ENCODE measurements at regions not wholly inside any gene's neighbourhood (a gene's known extent, or its start where the extent isn't known, plus 50 kb on each side); places are given as distances from the start of the nearest gene placed in this dataset.

- no TSS peak for BruUV-seq (replicated peaks)
- ChIA-PET CTCF (interaction anchor here (0.9 kb wide), 1 partner anchor 11 kb away, joined by 3 read pairs; no protein-coding TSS in a partner anchor), POLR2A (no interaction called here)
- Mint-ChIP-seq H3K27me3 (ENCODE audit: insufficient read depth, unreplicated experiment) (peaks cover 49% of the 10 kb centered on the region), H3K4me1 (ENCODE audit: insufficient read depth, unreplicated experiment) (no peaks in the 10 kb centered on the region), H3K27ac (ENCODE audit: low read depth, unreplicated experiment) (no peak overlapping the region), H3K36me3 (ENCODE audit: insufficient read depth, unreplicated experiment) (no peaks in the 10 kb centered on the region), H3K9me3 (ENCODE audit: unreplicated experiment) (no peaks in the 10 kb centered on the region), H3K4me3 (ENCODE audit: unreplicated experiment) (no peak overlapping the region)
- DNase-seq (ENCODE audit: unreplicated experiment), result no peak
- TF ChIP-seq, protein P1, sequence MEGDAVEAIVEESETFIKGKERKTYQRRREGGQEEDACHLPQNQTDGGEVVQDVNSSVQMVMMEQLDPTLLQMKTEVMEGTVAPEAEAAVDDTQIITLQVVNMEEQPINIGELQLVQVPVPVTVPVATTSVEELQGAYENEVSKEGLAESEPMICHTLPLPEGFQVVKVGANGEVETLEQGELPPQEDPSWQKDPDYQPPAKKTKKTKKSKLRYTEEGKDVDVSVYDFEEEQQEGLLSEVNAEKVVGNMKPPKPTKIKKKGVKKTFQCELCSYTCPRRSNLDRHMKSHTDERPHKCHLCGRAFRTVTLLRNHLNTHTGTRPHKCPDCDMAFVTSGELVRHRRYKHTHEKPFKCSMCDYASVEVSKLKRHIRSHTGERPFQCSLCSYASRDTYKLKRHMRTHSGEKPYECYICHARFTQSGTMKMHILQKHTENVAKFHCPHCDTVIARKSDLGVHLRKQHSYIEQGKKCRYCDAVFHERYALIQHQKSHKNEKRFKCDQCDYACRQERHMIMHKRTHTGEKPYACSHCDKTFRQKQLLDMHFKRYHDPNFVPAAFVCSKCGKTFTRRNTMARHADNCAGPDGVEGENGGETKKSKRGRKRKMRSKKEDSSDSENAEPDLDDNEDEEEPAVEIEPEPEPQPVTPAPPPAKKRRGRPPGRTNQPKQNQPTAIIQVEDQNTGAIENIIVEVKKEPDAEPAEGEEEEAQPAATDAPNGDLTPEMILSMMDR (IDR thresholded peaks at IDR 0.05; ENCODE audit: unreplicated experiment), result no peak
- intact Hi-C loops (cut with micrococcal nuclease), result no loop called here
Measured at GRCh38 chr2:26530696-26531095, 52.8 kb upstream of the OTOF start.

DNA sequence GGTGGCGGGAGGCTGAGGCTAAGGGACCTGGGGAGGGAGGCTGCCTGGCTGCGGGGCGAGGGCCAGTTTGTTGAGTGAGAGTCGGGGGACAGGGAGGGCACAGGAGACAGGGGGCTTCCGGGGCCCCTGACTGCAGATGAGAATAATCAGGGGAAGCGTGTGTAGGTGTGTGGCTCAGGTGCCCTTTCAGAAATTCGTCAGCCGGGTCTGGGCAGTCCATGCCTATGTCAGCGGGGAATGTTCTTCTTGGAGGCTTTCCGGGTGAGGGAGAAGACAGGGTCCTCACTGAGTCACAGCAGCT is 52.3 kb upstream of the OTOF start:
- BruUV-seq (replicated peaks), result no TSS peak
- Mint-ChIP-seq H3K27me3 (ENCODE audit: insufficient read depth, unreplicated experiment) (peaks cover 49% of the 10 kb centered on the region), H3K36me3 (ENCODE audit: insufficient read depth, unreplicated experiment) (no peaks in the 10 kb centered on the region), H3K4me1 (ENCODE audit: insufficient read depth, unreplicated experiment) (no peaks in the 10 kb centered on the region), H3K27ac (ENCODE audit: low read depth, unreplicated experiment) (no peak overlapping the region), H3K9me3 (ENCODE audit: unreplicated experiment) (no peaks in the 10 kb centered on the region), H3K4me3 (ENCODE audit: unreplicated experiment) (no peak overlapping the region)
- ChIA-PET CTCF (no interaction called here), POLR2A (no interaction called here)
- DNase-seq (ENCODE audit: unreplicated experiment), result no peak
- intact Hi-C loops (cut with micrococcal nuclease), result no loop called here
- TF ChIP-seq, protein P1 (IDR thresholded peaks at IDR 0.05; ENCODE audit: unreplicated experiment), result no peak

DNA sequence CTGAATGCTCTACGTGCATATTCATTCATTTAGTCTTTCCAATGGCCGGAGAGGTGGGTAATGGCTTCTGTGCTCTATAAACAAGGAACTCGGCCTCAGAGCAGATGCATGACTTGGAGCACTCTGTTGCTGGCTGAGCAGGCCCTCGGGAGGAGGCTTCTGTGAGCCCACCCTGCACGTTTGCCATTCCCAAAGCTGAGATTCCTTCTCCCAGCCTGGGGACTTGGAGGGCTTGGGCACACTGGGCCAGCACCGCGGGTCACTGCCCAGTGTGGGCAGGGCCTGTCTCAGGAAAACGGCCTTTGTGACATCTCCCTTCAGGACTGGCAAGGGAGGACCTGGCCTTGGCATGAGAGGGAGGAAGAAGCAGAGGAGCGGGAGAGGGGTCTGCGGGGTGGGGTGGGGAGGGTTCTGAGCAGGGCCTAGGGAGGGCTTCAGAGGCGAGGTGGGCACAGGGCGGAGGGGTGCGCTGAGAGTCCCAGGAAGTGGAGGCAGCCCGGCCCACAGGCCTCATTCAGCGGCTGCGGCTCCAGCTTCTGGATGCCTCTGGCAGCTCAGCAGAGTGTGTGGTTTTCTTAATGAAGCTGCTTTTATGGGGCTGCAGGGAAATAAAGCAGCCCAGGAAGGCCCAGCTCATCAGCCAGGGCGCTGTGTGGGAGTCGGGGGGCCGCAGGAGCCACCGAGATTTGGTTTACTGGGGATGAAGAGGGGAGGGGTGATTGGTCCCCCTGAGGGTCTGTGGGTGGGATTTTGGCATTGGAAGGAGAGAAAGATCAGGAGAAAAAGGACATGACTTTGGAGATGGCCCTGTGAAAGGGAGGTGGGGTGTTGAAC is 51.7 kb upstream of the OTOF start:
- Mint-ChIP-seq H3K4me3 (ENCODE audit: unreplicated experiment) (no peak overlapping the region), H3K4me1 (ENCODE audit: insufficient read depth, unreplicated experiment) (no peaks in the 10 kb centered on the region), H3K9me3 (ENCODE audit: unreplicated experiment) (no peaks in the 10 kb centered on the region), H3K27me3 (ENCODE audit: insufficient read depth, unreplicated experiment) (peaks cover 48% of the 10 kb centered on the region), H3K36me3 (ENCODE audit: insufficient read depth, unreplicated experiment) (no peaks in the 10 kb centered on the region), H3K27ac (ENCODE audit: low read depth, unreplicated experiment) (no peak overlapping the region)
- intact Hi-C loops (cut with micrococcal nuclease), result no loop called here
- BruUV-seq (replicated peaks), result no TSS peak
- no peak for DNase-seq (ENCODE audit: unreplicated experiment)
- TF ChIP-seq, protein P1 (IDR thresholded peaks at IDR 0.05; ENCODE audit: unreplicated experiment), result no peak
- ChIA-PET POLR2A (no interaction called here), CTCF (no interaction called here)

DNA sequence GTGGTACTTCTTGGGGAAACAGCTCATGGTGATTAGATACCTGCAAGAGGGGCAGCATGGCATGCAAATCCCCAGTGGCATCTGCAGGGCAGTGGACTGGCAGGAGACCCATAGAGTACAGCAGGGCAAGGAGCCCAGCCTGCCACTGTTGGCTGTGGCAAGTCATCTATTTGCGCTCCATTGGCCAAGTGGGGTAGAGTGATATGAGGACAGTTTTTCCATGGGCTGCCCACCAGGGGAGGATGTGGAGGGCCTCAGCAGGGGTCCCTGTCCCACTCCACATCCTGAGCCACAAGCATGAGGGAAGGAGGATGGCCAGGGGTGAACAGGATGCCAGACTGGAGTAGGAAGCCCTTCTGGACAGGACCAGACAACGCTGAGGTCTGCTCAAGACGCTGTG is 50.9 kb upstream of the OTOF start:
- Mint-ChIP-seq H3K27ac (ENCODE audit: low read depth, unreplicated experiment) (no peak overlapping the region), H3K9me3 (ENCODE audit: unreplicated experiment) (no peaks in the 10 kb centered on the region), H3K27me3 (ENCODE audit: insufficient read depth, unreplicated experiment) (peaks cover 41% of the 10 kb centered on the region), H3K4me3 (ENCODE audit: unreplicated experiment) (no peak overlapping the region), H3K4me1 (ENCODE audit: insufficient read depth, unreplicated experiment) (no peaks in the 10 kb centered on the region), H3K36me3 (ENCODE audit: insufficient read depth, unreplicated experiment) (no peaks in the 10 kb centered on the region)
- DNase-seq (ENCODE audit: unreplicated experiment), result no peak
- no TSS peak for BruUV-seq (replicated peaks)
- intact Hi-C loops (cut with micrococcal nuclease), result no loop called here
- CTCF ChIA-PET, result interaction anchor here (1.2 kb wide), 1 partner anchor 31 kb away, joined by 5 read pairs; no protein-coding TSS in a partner anchor
- POLR2A ChIA-PET, result no interaction called here
- TF ChIP-seq, protein P1 (IDR thresholded peaks at IDR 0.05; ENCODE audit: unreplicated experiment), result no peak

Data from MCF 10A (cell line).